Gastrocnemius medialis (tissue), 4 donors: ENCODE measurements at regions not wholly inside any gene's neighbourhood (a gene's known extent, or its start where the extent isn't known, plus 50 kb on each side); places are given as distances from the start of the nearest gene placed in this dataset.

Experiments used
- ATAC-seq, 2 donors: fragments of 150-250 bp; one replicate each; pipeline ENCODE4 v1.9.1; 2016
- DNase-seq, 2 donors: peaks; one replicate each; pipeline ENCODE4 v3.0.0-alpha.2; 2019
- H3K27ac ChIP-seq, 4 donors: fragments of 200-600 bp; sonication (generic); 1 replicate in 1 of 4; 2 replicates in 3 of 4; pipeline ENCODE4 v1.5.1; 2016 to 2018; ENCODE audit warnings: mild to moderate bottlenecking in 2 of 4, moderate library complexity in 1 of 4
- H3K27me3 ChIP-seq, 3 donors: fragments of 200-600 bp; sonication (generic) in 2 of 3; 1 replicate in 1 of 3; 2 replicates in 2 of 3; pipeline versions ENCODE4 v1.5.1 to v1.6.0; 2016 to 2019; ENCODE audit warnings: mild to moderate bottlenecking in 1 of 3, moderate library complexity in 1 of 3
- H3K36me3 ChIP-seq, 2 donors: fragments of 200-600 bp; sonication (generic) in 1 of 2; one replicate each; pipeline ENCODE4 v1.5.1; 2017 to 2018
- H3K4me1 ChIP-seq, 2 donors: fragments of 200-600 bp; sonication (generic) in 1 of 2; one replicate each; pipeline ENCODE4 v1.5.1; 2016 to 2017; ENCODE audit warnings: mild to moderate bottlenecking in 2 of 2
- H3K4me3 ChIP-seq, 4 donors: fragments of 200-600 bp; sonication (generic) in 3 of 4; 1 replicate in 1 of 4; 2 replicates in 3 of 4; pipeline ENCODE4 v1.5.1; 2016 to 2019; ENCODE audit warnings: mild to moderate bottlenecking in 2 of 4
- H3K9me3 ChIP-seq, 3 donors: fragments of 200-600 bp; sonication (generic) in 2 of 3; 1 replicate in 1 of 3; 2 replicates in 2 of 3; pipeline ENCODE4 v1.5.1; 2016 to 2019
- POLR2A ChIP-seq, 2 donors: fragments of 450-650 bp; IDR thresholded peaks; one replicate each; pipeline ENCODE4 v1.6.1; 2017; ENCODE audit warnings: antibody characterized with exemption in 2 of 2, mild to moderate bottlenecking in 2 of 2, moderate library complexity in 2 of 2
- in situ Hi-C, 4 donors: fragments of 200-750 bp; cut with MboI; loops; one replicate each; pipeline versions ENCODE4 v1.15.0 to v1.8.0; 2017; ENCODE audit warnings: low sequenced_read_pairs in 4 of 4
- intact Hi-C: fragments of 100-400 bp; cut with DNase I; formaldehyde crosslinking; loops from one replicate; pipeline ENCODE4 v1.15.1; 2023; ENCODE audit warnings: low total_unique reads
- TF ChIP-seq, protein P1 (sequence below), 5 experiments: fragments of 450-650 bp in 3 of 5; fragments of 200-600 bp in 2 of 5; sonication (generic) in 2 of 5; IDR thresholded peaks in 4 of 5; conservative IDR thresholded peaks in 1 of 5; 1 replicate in 4 of 5; 2 replicates in 1 of 5; pipeline ENCODE4 v1.5.1; 2016 to 2019; ENCODE audit warnings: antibody characterized with exemption in 5 of 5, mild to moderate bottlenecking in 3 of 5, moderate library complexity in 3 of 5

DNA sequence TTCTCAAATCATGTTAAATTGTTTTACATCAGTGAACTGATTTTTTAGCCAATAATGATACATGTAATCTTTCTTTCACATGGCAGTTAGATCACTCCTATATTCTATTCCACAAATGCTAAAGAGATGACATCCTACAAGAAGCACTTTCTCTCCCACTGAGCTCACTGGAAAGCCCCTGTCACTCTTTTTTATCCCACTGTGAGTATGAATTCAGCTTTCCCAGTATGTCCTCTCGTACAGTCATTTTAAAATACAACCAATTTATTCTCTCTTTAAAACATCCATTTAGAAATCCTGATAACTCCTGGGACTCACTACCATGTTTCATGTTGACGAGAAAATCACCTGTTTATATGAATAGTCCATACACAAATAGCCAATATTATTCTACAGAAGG lies 599.9 kb downstream of the SEMA5A start:
- no peaks in the 10 kb centered on the region for H3K9me3 ChIP-seq
- ATAC-seq, result no peak
- H3K36me3 ChIP-seq, result no peaks in the 10 kb centered on the region
- intact Hi-C loops (no loop called here), in situ Hi-C loops (no loop called here)
- H3K4me1 ChIP-seq, result no peaks in the 10 kb centered on the region
- no peak overlapping the region for H3K27ac ChIP-seq
- no peak overlapping the region for H3K4me3 ChIP-seq
- DNase-seq, result no peak
- TF ChIP-seq, protein P1, sequence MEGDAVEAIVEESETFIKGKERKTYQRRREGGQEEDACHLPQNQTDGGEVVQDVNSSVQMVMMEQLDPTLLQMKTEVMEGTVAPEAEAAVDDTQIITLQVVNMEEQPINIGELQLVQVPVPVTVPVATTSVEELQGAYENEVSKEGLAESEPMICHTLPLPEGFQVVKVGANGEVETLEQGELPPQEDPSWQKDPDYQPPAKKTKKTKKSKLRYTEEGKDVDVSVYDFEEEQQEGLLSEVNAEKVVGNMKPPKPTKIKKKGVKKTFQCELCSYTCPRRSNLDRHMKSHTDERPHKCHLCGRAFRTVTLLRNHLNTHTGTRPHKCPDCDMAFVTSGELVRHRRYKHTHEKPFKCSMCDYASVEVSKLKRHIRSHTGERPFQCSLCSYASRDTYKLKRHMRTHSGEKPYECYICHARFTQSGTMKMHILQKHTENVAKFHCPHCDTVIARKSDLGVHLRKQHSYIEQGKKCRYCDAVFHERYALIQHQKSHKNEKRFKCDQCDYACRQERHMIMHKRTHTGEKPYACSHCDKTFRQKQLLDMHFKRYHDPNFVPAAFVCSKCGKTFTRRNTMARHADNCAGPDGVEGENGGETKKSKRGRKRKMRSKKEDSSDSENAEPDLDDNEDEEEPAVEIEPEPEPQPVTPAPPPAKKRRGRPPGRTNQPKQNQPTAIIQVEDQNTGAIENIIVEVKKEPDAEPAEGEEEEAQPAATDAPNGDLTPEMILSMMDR (IDR thresholded peaks at IDR 0.05 in 4 of 5, conservative IDR thresholded peaks at IDR 0.05 in 1 of 5), result no peak
- no peak for TF ChIP-seq POLR2A (IDR thresholded peaks at IDR 0.05)
- no peaks in the 10 kb centered on the region for H3K27me3 ChIP-seq

DNA sequence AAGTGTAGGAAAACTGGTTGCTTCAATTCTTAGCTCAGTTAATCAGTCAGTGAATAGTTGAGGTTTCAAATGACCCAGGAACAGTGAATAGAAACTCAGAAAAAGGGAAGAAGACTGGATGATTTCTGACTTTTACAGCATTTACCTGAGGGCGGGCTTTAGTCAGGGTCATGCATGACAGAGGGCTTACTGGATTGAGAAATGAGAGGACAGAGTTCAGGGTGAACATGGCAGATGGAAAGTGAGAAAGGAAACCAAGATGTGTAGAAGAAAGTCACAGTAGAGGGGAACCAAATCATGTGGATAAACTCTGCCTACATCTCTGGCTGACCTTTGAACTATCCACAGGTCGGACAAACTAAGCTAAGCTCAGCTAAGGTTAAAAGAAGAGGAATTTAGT lies 596.0 kb downstream of the SEMA5A start:
- Histone ChIP-seq H3K4me1 (no peaks in the 10 kb centered on the region), H3K27ac (no peak overlapping the region), H3K36me3 (no peaks in the 10 kb centered on the region), H3K27me3 (no peaks in the 10 kb centered on the region), H3K9me3 (no peaks in the 10 kb centered on the region), H3K4me3 (no peak overlapping the region)
- DNase-seq (no peak), ATAC-seq (no peak)
- intact Hi-C loops (no loop called here), in situ Hi-C loops (no loop called here)
- TF ChIP-seq, protein P1 (IDR thresholded peaks at IDR 0.05 in 4 of 5, conservative IDR thresholded peaks at IDR 0.05 in 1 of 5), result no peak
- TF ChIP-seq POLR2A (IDR thresholded peaks at IDR 0.05), result no peak

DNA sequence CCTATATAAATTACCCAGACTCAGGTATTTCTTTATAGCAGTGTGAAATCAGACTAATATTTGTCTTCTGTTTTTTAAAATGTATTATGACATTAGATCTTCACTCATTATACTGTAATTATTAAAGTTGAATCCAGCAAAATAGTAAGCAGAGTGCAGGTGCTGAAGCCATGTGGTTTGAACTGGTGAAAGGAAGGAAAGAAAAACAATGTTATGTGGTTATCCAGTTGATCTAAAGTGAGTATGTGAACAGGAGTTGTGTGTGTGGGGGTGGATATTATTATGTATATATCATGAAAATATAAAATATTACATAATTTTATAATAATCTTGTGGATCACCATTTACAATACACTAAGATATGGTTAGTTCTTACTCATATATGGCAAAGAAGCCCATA lies 593.7 kb downstream of the SEMA5A start:
- ATAC-seq (no peak), DNase-seq (no peak)
- Histone ChIP-seq H3K36me3 (no peaks in the 10 kb centered on the region), H3K4me1 (no peaks in the 10 kb centered on the region), H3K27ac (no peak overlapping the region), H3K27me3 (no peaks in the 10 kb centered on the region), H3K4me3 (no peak overlapping the region), H3K9me3 (no peaks in the 10 kb centered on the region)
- intact Hi-C loops (no loop called here), in situ Hi-C loops (no loop called here)
- TF ChIP-seq POLR2A (IDR thresholded peaks at IDR 0.05), result no peak
- TF ChIP-seq, protein P1 (IDR thresholded peaks at IDR 0.05 in 4 of 5, conservative IDR thresholded peaks at IDR 0.05 in 1 of 5), result no peak

DNA sequence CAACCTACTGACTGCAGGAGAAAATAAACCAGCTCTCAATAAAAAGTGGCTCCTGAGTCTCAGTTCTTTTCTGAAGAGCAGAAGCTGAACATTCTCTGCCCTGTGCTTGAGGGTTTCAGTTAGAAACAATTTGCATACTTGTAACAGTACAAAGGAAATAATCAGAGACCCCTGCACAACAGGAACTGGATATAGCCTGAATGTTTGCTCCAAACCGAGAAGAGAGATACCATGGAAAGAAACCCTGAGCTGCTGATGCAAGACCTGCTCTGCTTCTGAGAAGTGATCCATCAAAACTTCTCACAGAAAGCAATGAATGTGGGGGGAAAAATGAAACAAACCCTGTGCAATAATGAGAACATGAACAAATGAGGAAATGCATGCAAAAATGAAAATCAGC lies 592.9 kb downstream of the SEMA5A start:
- intact Hi-C loops, result no loop called here
- TF ChIP-seq, protein P1 (IDR thresholded peaks at IDR 0.05 in 4 of 5, conservative IDR thresholded peaks at IDR 0.05 in 1 of 5), result no peak
- TF ChIP-seq POLR2A (IDR thresholded peaks at IDR 0.05), result no peak
- H3K9me3 ChIP-seq, result no peaks in the 10 kb centered on the region
- no peak for ATAC-seq
- DNase-seq, result no peak
- in situ Hi-C loops, result no loop called here
- H3K27me3 ChIP-seq, result no peaks in the 10 kb centered on the region
- no peak overlapping the region for H3K4me3 ChIP-seq
- H3K4me1 ChIP-seq, result no peaks in the 10 kb centered on the region
- no peaks in the 10 kb centered on the region for H3K36me3 ChIP-seq
- H3K27ac ChIP-seq, result no peak overlapping the region

DNA sequence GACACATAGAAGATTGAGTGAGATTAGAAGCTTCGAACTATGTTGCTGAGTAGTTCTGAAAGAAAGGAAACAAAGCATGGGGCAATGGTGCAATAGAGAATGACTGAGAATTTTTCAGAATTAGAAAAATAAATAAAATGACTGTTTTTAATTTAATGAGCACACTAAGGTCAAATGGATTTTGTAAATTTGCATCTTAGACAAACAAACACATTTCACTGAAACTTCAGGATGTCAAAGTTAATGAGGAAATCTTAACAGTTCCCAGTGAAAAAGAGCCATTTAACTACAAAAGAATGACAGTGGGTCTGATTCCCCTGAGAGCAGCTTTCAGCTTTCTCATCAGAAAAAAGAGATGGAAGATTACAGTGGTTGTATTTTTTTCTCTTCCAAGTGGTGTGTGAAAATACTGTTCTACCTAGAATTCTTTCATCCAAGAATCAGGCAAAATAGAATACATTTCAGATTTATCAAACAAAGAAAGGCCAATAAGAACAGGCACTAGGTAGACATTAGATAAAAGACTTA lies 591.9 kb downstream of the SEMA5A start:
- intact Hi-C loops, result no loop called here
- H3K4me1 ChIP-seq, result no peaks in the 10 kb centered on the region
- ATAC-seq, result no peak
- H3K27ac ChIP-seq, result no peak overlapping the region
- in situ Hi-C loops, result no loop called here
- H3K27me3 ChIP-seq, result no peaks in the 10 kb centered on the region
- TF ChIP-seq, protein P1 (IDR thresholded peaks at IDR 0.05 in 4 of 5, conservative IDR thresholded peaks at IDR 0.05 in 1 of 5), result no peak
- no peak for TF ChIP-seq POLR2A (IDR thresholded peaks at IDR 0.05)
- H3K4me3 ChIP-seq, result no peak overlapping the region
- no peak for DNase-seq
- no peaks in the 10 kb centered on the region for H3K9me3 ChIP-seq
- H3K36me3 ChIP-seq, result no peaks in the 10 kb centered on the region
